IMR-90 (cell line): ENCODE measurements at regions not wholly inside any gene's neighbourhood (a gene's known extent, or its start where the extent isn't known, plus 50 kb on each side); places are given as distances from the start of the nearest gene placed in this dataset.

ENCODE experiments used
- ATAC-seq: fragments of 200-7000 bp; cut with Tn5 transposase; 2 replicates; pipeline ENCODE4 v1.9.1; 2020; ENCODE audit warnings: low read depth, mild to moderate bottlenecking, moderate library complexity
- BruUV-seq: library from RNA; stranded (reverse); fragments of 400-500 nt; replicated peaks from 2 replicates; lab custom pipeline; 2021; lab: Mats Ljungman, UMichigan
- CTCF ChIA-PET: fragments of 300-600 bp; formaldehyde crosslinking; extraction: SDS; loops from one replicate; lab custom pipeline; 2021; ENCODE audit warnings: antibody characterized with exemption; lab: Yijun Ruan, JAX
- POLR2A ChIA-PET: fragments of 300-600 bp; sonication (Branson Sonifier 250); formaldehyde crosslinking; loops from one replicate; lab custom pipeline; 2022; ENCODE audit warnings: antibody characterized with exemption; ENCODE audit not compliant: unreplicated experiment; lab: Charles Lee
- DNase-seq: peaks from one replicate; pipeline ENCODE4 v3.0.0; 2013
- H2AFZ ChIP-seq: replicated peaks from 2 replicates; pipeline ENCODE3; 2013; ENCODE audit warnings: low read length, mild to moderate bottlenecking; ENCODE audit not compliant: poor library complexity
- H2AK5ac ChIP-seq: 2 replicates; pipeline ENCODE4 v1.6.1; 2013; ENCODE audit warnings: low read depth, low read length, inconsistent platforms
- H2AK9ac ChIP-seq: replicated peaks from 2 replicates; pipeline ENCODE3; 2013; ENCODE audit warnings: mild to moderate bottlenecking, low read depth, low read length, moderate library complexity; ENCODE audit not compliant: poor library complexity
- H2BK120ac ChIP-seq: 2 replicates; pipeline ENCODE4 v1.6.1; 2013; ENCODE audit warnings: low read depth, low read length, inconsistent platforms
- H2BK15ac ChIP-seq: 3 replicates; pipeline ENCODE4 v1.6.1; 2013; ENCODE audit warnings: low read depth, low read length, inconsistent platforms
- H2BK20ac ChIP-seq: 2 replicates; pipeline ENCODE4 v1.6.1; 2013; ENCODE audit warnings: low read depth, mild to moderate bottlenecking, inconsistent platforms, low read length, moderate library complexity
- H2BK5ac ChIP-seq: 2 replicates; pipeline ENCODE4 v1.6.1; 2013; ENCODE audit warnings: mild to moderate bottlenecking, low read depth, low read length, inconsistent platforms; ENCODE audit not compliant: poor library complexity, severe bottlenecking
- H3K14ac ChIP-seq: replicated peaks from 2 replicates; pipeline ENCODE4 v1.6.1; 2013; ENCODE audit warnings: low read depth, low read length, inconsistent platforms
- H3K18ac ChIP-seq: 2 replicates; pipeline ENCODE4 v1.6.1; 2013; ENCODE audit warnings: low read depth, low read length, control low read depth
- H3K23ac ChIP-seq: 2 replicates; pipeline ENCODE4 v1.6.1; 2013; ENCODE audit warnings: low read depth, low read length, inconsistent platforms
- H3K27ac ChIP-seq: 2 replicates; pipeline ENCODE4 v1.5.1; 2013; ENCODE audit warnings: mild to moderate bottlenecking, control low read depth, low read length; ENCODE audit not compliant: insufficient read depth
- H3K27me3 ChIP-seq: 2 replicates; pipeline ENCODE4 v1.6.1; 2013; ENCODE audit warnings: low read length; ENCODE audit not compliant: control insufficient read depth, insufficient read depth
- H3K36me3 ChIP-seq: 2 replicates; pipeline ENCODE4 v1.6.1; 2013; ENCODE audit warnings: low read length, mixed read lengths; ENCODE audit not compliant: control insufficient read depth, insufficient read depth
- H3K4ac ChIP-seq: 2 replicates; pipeline ENCODE4 v1.6.1; 2013; ENCODE audit warnings: low read depth, low read length, inconsistent platforms
- H3K4me1 ChIP-seq: 2 replicates; pipeline ENCODE4 v1.6.1; 2013; ENCODE audit warnings: low read length, mixed read lengths; ENCODE audit not compliant: control insufficient read depth, insufficient read depth
- H3K4me2 ChIP-seq: 2 replicates; pipeline ENCODE4 v1.6.1; 2013; ENCODE audit warnings: low read depth, mild to moderate bottlenecking, control low read depth, low read length, moderate library complexity
- H3K4me3 ChIP-seq: 2 replicates; pipeline ENCODE4 v1.5.1; 2013; ENCODE audit warnings: low read depth, mild to moderate bottlenecking, control low read depth, low read length, moderate library complexity; ENCODE audit not compliant: insufficient read depth
- H3K56ac ChIP-seq: 2 replicates; pipeline ENCODE4 v1.6.1; 2013; ENCODE audit warnings: low read length, inconsistent platforms; ENCODE audit not compliant: insufficient read depth; ENCODE audit errors: extremely low read depth
- H3K79me1 ChIP-seq, 2 experiments: 2 replicates each; pipeline ENCODE4 v1.6.1; 2013; ENCODE audit warnings: low read length in 2 of 2, inconsistent platforms in 1 of 2, low read depth in 1 of 2
- H3K9ac ChIP-seq: 2 replicates; pipeline ENCODE4 v1.6.1; 2013; ENCODE audit warnings: low read depth, low read length, control low read depth
- H3K9me1 ChIP-seq: 2 replicates; pipeline ENCODE4 v1.6.1; 2013; ENCODE audit warnings: low read length, inconsistent platforms; ENCODE audit not compliant: insufficient read depth
- H3K9me3 ChIP-seq: 2 replicates; pipeline ENCODE4 v1.6.1; 2013; ENCODE audit warnings: low read length; ENCODE audit not compliant: control insufficient read depth, insufficient read depth
- H4K20me1 ChIP-seq: 2 replicates; pipeline ENCODE4 v1.6.1; 2013; ENCODE audit warnings: low read length, inconsistent platforms; ENCODE audit not compliant: insufficient read depth
- H4K5ac ChIP-seq: 2 replicates; pipeline ENCODE4 v1.6.1; 2013; ENCODE audit warnings: mild to moderate bottlenecking, low read depth, low read length, control low read depth
- H4K8ac ChIP-seq, 2 experiments: 2 replicates each; pipeline ENCODE4 v1.6.1; 2013; ENCODE audit warnings: low read depth in 2 of 2, low read length in 2 of 2, control low read depth in 1 of 2, inconsistent platforms in 1 of 2
- H4K91ac ChIP-seq: 2 replicates; pipeline ENCODE4 v1.6.1; 2013; ENCODE audit warnings: low read depth, low read length, inconsistent platforms; ENCODE audit not compliant: insufficient read depth
- BHLHE40 ChIP-seq: fragments of 150-350 bp; IDR thresholded peaks from 2 replicates; pipeline ENCODE4 v1.6.1; 2016; ENCODE audit warnings: mild to moderate bottlenecking, low read depth, low read length
- CEBPB ChIP-seq: IDR thresholded peaks from 2 replicates; pipeline ENCODE4 v1.6.1; 2012; ENCODE audit warnings: low read depth, low read length, improper control_type of control experiment
- CHD1 ChIP-seq: IDR thresholded peaks from 2 replicates; pipeline ENCODE4 v1.6.1; 2012; ENCODE audit warnings: low read depth, low read length, improper control_type of control experiment
- CTCF ChIP-seq: conservative IDR thresholded peaks from 2 replicates; pipeline ENCODE4 v1.5.1; 2012; ENCODE audit warnings: mild to moderate bottlenecking, low read depth, low read length, improper control_type of control experiment
- MAFK ChIP-seq: IDR thresholded peaks from 2 replicates; pipeline ENCODE4 v1.6.1; 2012; ENCODE audit warnings: low read depth, low read length, improper control_type of control experiment
- MAZ ChIP-seq: IDR thresholded peaks from 2 replicates; pipeline ENCODE4 v1.6.1; 2012; ENCODE audit warnings: low read depth, mild to moderate bottlenecking, low read length, improper control_type of control experiment, moderate library complexity, borderline replicate concordance
- MXI1 ChIP-seq: IDR thresholded peaks from 2 replicates; pipeline ENCODE4 v1.6.1; 2012; ENCODE audit warnings: low read depth, mild to moderate bottlenecking, low read length, moderate library complexity, borderline replicate concordance
- POLR2A ChIP-seq: IDR thresholded peaks from 2 replicates; pipeline ENCODE4 v1.6.1; 2012; ENCODE audit warnings: mild to moderate bottlenecking, low read depth, low read length
- RAD21 ChIP-seq: IDR thresholded peaks from 2 replicates; pipeline ENCODE4 v1.6.1; 2012; ENCODE audit warnings: low read length, improper control_type of control experiment
- RCOR1 ChIP-seq: IDR thresholded peaks from 2 replicates; pipeline ENCODE4 v1.6.1; 2012; ENCODE audit warnings: mild to moderate bottlenecking, low read length, improper control_type of control experiment; ENCODE audit not compliant: insufficient replicate concordance
- RFX5 ChIP-seq: IDR thresholded peaks from 2 replicates; pipeline ENCODE4 v1.8.0; 2012; ENCODE audit warnings: low read depth, mild to moderate bottlenecking, low read length, moderate library complexity
- SMC3 ChIP-seq: fragments of 150-350 bp; IDR thresholded peaks from 2 replicates; pipeline ENCODE4 v1.6.1; 2016; ENCODE audit warnings: low read depth, mild to moderate bottlenecking, antibody characterized with exemption, low read length, moderate library complexity
- WGBS, 2 experiments: methylation state at CpG; one replicate each; pipeline versions ENCODE4 v1.1.5 to v1.1.7; 2013; ENCODE audit warnings: missing lambda C conversion rate in 2 of 2; ENCODE audit not compliant: insufficient read length in 1 of 2; ENCODE audit errors: extremely low coverage in 2 of 2; 5-methylcytosine and 5-hydroxymethylcytosine counted together
- dilution Hi-C: fragments of 300-500 bp; cut with HindIII; formaldehyde crosslinking; loops from one replicate; pipeline ENCODE4 v1.14.3; 2018; ENCODE audit warnings: low sequenced_read_pairs; ENCODE audit not compliant: unreplicated experiment
- in situ Hi-C: fragments of 300-500 bp; cut with MboI; formaldehyde crosslinking; loops from 3 replicates; pipeline ENCODE4 v1.14.3; 2019; ENCODE audit warnings: low sequenced_read_pairs, inconsistent platforms, mixed read lengths
- intact Hi-C: fragments of 100-400 bp; cut with micrococcal nuclease; formaldehyde crosslinking; loops from 2 replicates; pipeline ENCODE4 v1.10.0; 2022

GRCh38 chr1:60875138-60875537 lies 207.2 kb upstream of the NFIA start:
- Histone ChIP-seq H3K23ac (no peak overlapping the region), H4K91ac (no peak overlapping the region), H3K27ac (no peak overlapping the region), H2BK20ac (no peak overlapping the region), H3K9ac (no peak overlapping the region), H3K27me3 (no peaks in the 10 kb centered on the region), H2AFZ (no peak overlapping the region), H3K14ac (no peak overlapping the region), H3K9me3 (no peaks in the 10 kb centered on the region), H2AK5ac (no peak overlapping the region), H3K18ac (no peak overlapping the region), H3K9me1 (no peaks in the 10 kb centered on the region), H4K8ac (no peak overlapping the region), H3K4me1 (no peaks in the 10 kb centered on the region), H3K79me1 (no peaks in the 10 kb centered on the region), H2BK120ac (no peak overlapping the region), H3K36me3 (no peaks in the 10 kb centered on the region), H3K4ac (no peak overlapping the region), H2AK9ac (no peak overlapping the region), H3K56ac (no peak overlapping the region), H3K4me3 (no peak overlapping the region), H2BK15ac (no peak overlapping the region), H2BK5ac (no peak overlapping the region), H4K5ac (no peak overlapping the region), H3K4me2 (no peak overlapping the region), H4K20me1 (no peaks in the 10 kb centered on the region)
- intact Hi-C loops = no loop called here
- dilution Hi-C loops = no loop called here
- no TSS peak for BruUV-seq
- in situ Hi-C loops = no loop called here
- POLR2A ChIA-PET = no interaction called here
- CTCF ChIA-PET = no interaction called here
- no peak for ATAC-seq
- TF ChIP-seq MXI1 (no peak), RFX5 (no peak), SMC3 (no peak), CEBPB (no peak), MAZ (no peak), RCOR1 (no peak), CTCF (no peak), CHD1 (no peak), BHLHE40 (no peak), RAD21 (no peak), MAFK (no peak), POLR2A (no peak)
- no CpG with 5 or more reads among the region's 1 CpG for WGBS, 2 experiments
- no peak for DNase-seq
